H1 (cell line): ENCODE measurements at regions not wholly inside any gene's neighbourhood (a gene's known extent, or its start where the extent isn't known, plus 50 kb on each side); places are given as distances from the start of the nearest gene placed in this dataset.

Source experiments
- CTCF ChIA-PET: fragments of 300-600 bp; sonication (Branson Sonifier 250); formaldehyde crosslinking; loops from one replicate; lab custom pipeline; 2021; ENCODE audit not compliant: partially characterized antibody; lab: Charles Lee
- POLR2A ChIA-PET: fragments of 300-600 bp; sonication (Branson Sonifier 250); formaldehyde crosslinking; loops from one replicate; lab custom pipeline; 2021; ENCODE audit warnings: inconsistent platforms; ENCODE audit not compliant: partially characterized antibody; lab: Charles Lee
- DNase-seq, 2 experiments: peaks; one replicate each; pipeline versions ENCODE4 v3.0.0 to v3.0.0-alpha.2; 2010 to 2022; ENCODE audit warnings: low spot score in 2 of 2, low read depth in 1 of 2, mixed read lengths in 1 of 2
- FAIRE-seq: peaks from 2 replicates; lab custom pipeline; 2011; peaks lifted over from hg19 to GRCh38; lab: Jason Lieb, UNC
- H2AFZ ChIP-seq: 2 replicates; pipeline ENCODE4 v1.8.1; 2012; ENCODE audit warnings: low read length, inconsistent platforms
- H2AK5ac ChIP-seq: 2 replicates; pipeline ENCODE4 v1.6.1; 2013; ENCODE audit warnings: low read depth, low read length
- H2BK120ac ChIP-seq: replicated peaks from 2 replicates; pipeline ENCODE3; 2013; ENCODE audit warnings: low read depth, low read length, inconsistent platforms
- H2BK12ac ChIP-seq: 2 replicates; pipeline ENCODE4 v1.6.1; 2013; ENCODE audit warnings: low read depth, low read length
- H2BK15ac ChIP-seq: 2 replicates; pipeline ENCODE4 v1.6.1; 2013; ENCODE audit warnings: low read length
- H2BK20ac ChIP-seq: 2 replicates; pipeline ENCODE4 v1.6.1; 2013; ENCODE audit warnings: low read length
- H2BK5ac ChIP-seq: 2 replicates; pipeline ENCODE4 v1.6.1; 2013; ENCODE audit warnings: low read depth, low read length
- H3K14ac ChIP-seq: 2 replicates; pipeline ENCODE4 v1.6.1; 2013; ENCODE audit warnings: inconsistent platforms; ENCODE audit not compliant: insufficient read length
- H3K18ac ChIP-seq: 2 replicates; pipeline ENCODE4 v1.6.1; 2013; ENCODE audit warnings: low read length; ENCODE audit errors: extremely low read depth
- H3K23ac ChIP-seq: 2 replicates; pipeline ENCODE4 v1.6.1; 2013; ENCODE audit warnings: inconsistent platforms; ENCODE audit not compliant: insufficient read length
- H3K23me2 ChIP-seq: 2 replicates; pipeline ENCODE4 v1.6.1; 2013; ENCODE audit warnings: low read depth, low read length
- H3K27ac ChIP-seq: 2 replicates; pipeline ENCODE4 v1.6.1; 2011; ENCODE audit warnings: low read depth, low read length, inconsistent platforms
- H3K27me3 ChIP-seq, 4 experiments: replicated peaks in 1 of 4; 1 replicate in 1 of 4; 2 replicates in 3 of 4; pipeline versions ENCODE4 v1.6.1 to v1.8.1; 2011 to 2013; ENCODE audit warnings: low read length in 3 of 4, mild to moderate bottlenecking in 3 of 4, inconsistent platforms in 2 of 4, mixed read lengths in 2 of 4, moderate library complexity in 1 of 4; ENCODE audit not compliant: control insufficient read depth in 3 of 4, insufficient read depth in 3 of 4; ENCODE audit errors: extremely low read depth in 1 of 4
- H3K36me3 ChIP-seq, 4 experiments: 2 replicates each; pipeline versions ENCODE4 v1.6.1 to v1.8.1; 2011 to 2013; ENCODE audit warnings: mild to moderate bottlenecking in 4 of 4, low read length in 3 of 4, moderate library complexity in 2 of 4, control low read depth in 1 of 4, inconsistent platforms in 1 of 4; ENCODE audit not compliant: insufficient read depth in 4 of 4, control insufficient read depth in 2 of 4
- H3K4ac ChIP-seq: replicated peaks from 2 replicates; pipeline ENCODE3; 2013; ENCODE audit warnings: low read length, low read depth, mixed read lengths, inconsistent platforms; ENCODE audit not compliant: insufficient read length
- H3K4me1 ChIP-seq, 4 experiments: replicated peaks in 1 of 4; 1 replicate in 1 of 4; 2 replicates in 3 of 4; pipeline versions ENCODE4 v1.6.1 to v1.8.1; 2011 to 2013; ENCODE audit warnings: low read length in 3 of 4, inconsistent platforms in 2 of 4, mixed read lengths in 1 of 4; ENCODE audit not compliant: insufficient read depth in 4 of 4, control insufficient read depth in 3 of 4
- H3K4me2 ChIP-seq, 2 experiments: 2 replicates each; pipeline versions ENCODE4 v1.6.1 to v1.8.1; 2011 to 2013; ENCODE audit warnings: low read depth in 2 of 2, low read length in 2 of 2, control low read depth in 1 of 2, inconsistent platforms in 1 of 2, mild to moderate bottlenecking in 1 of 2; ENCODE audit not compliant: insufficient read depth in 1 of 2
- H3K4me3 ChIP-seq, 4 experiments: fragments of 200-600, 300-600 bp in 1 of 4; sonication (generic), shearing (Covaris generic), sonication (Bioruptor Twin) in 1 of 4; 2 replicates each; pipeline versions ENCODE4 v1.5.1 to v1.8.1; 2011 to 2016; ENCODE audit warnings: low read length in 4 of 4, low read depth in 3 of 4, control low read depth in 2 of 4, inconsistent platforms in 2 of 4, mild to moderate bottlenecking in 2 of 4, mixed read lengths in 1 of 4, moderate library complexity in 1 of 4; ENCODE audit not compliant: insufficient read depth in 2 of 4; ENCODE audit errors: extremely low read depth in 1 of 4
- H3K56ac ChIP-seq: replicated peaks from 2 replicates; pipeline ENCODE3; 2013; ENCODE audit warnings: low read depth, mild to moderate bottlenecking, mixed read lengths, low read length, inconsistent platforms; ENCODE audit not compliant: insufficient read length
- H3K79me1 ChIP-seq: 2 replicates; pipeline ENCODE4 v1.6.1; 2013; ENCODE audit warnings: low read depth, low read length, control low read depth
- H3K79me2 ChIP-seq, 2 experiments: 2 replicates each; pipeline versions ENCODE4 v1.6.1 to v1.8.1; 2012 to 2013; ENCODE audit warnings: low read length in 2 of 2, mild to moderate bottlenecking in 2 of 2, inconsistent platforms in 1 of 2; ENCODE audit not compliant: insufficient read depth in 2 of 2, control insufficient read depth in 1 of 2
- H3K9ac ChIP-seq, 4 experiments: replicated peaks in 1 of 4; 1 replicate in 1 of 4; 2 replicates in 3 of 4; pipeline versions ENCODE4 v1.6.1 to v1.8.1; 2011 to 2013; ENCODE audit warnings: low read depth in 3 of 4, low read length in 3 of 4, control low read depth in 2 of 4, mild to moderate bottlenecking in 2 of 4, moderate library complexity in 2 of 4, inconsistent platforms in 1 of 4; ENCODE audit errors: extremely low read depth in 1 of 4
- H3K9me3 ChIP-seq, 2 experiments: 2 replicates each; pipeline versions ENCODE4 v1.6.1 to v1.8.1; 2012 to 2013; ENCODE audit warnings: mild to moderate bottlenecking in 2 of 2, moderate library complexity in 2 of 2, control low read depth in 1 of 2, inconsistent platforms in 1 of 2, low read depth in 1 of 2, low read length in 1 of 2, mixed read lengths in 1 of 2; ENCODE audit not compliant: insufficient read depth in 2 of 2
- H4K20me1 ChIP-seq, 2 experiments: replicated peaks in 1 of 2; 2 replicates each; pipeline versions ENCODE3 to v1.8.1; 2011 to 2013; ENCODE audit warnings: inconsistent platforms in 2 of 2, low read length in 2 of 2, mild to moderate bottlenecking in 1 of 2; ENCODE audit not compliant: insufficient read depth in 2 of 2, control insufficient read depth in 1 of 2
- H4K5ac ChIP-seq: 2 replicates; pipeline ENCODE4 v1.6.1; 2013; ENCODE audit warnings: low read length, low read depth, mixed read lengths, inconsistent platforms; ENCODE audit not compliant: insufficient read length
- H4K8ac ChIP-seq: 2 replicates; pipeline ENCODE4 v1.8.0; 2013; ENCODE audit warnings: mild to moderate bottlenecking, moderate library complexity, low read length, inconsistent platforms; ENCODE audit not compliant: insufficient read depth; ENCODE audit errors: extremely low read depth
- H4K91ac ChIP-seq: replicated peaks from 2 replicates; pipeline ENCODE3; 2013; ENCODE audit warnings: low read length, mixed read lengths, inconsistent platforms; ENCODE audit not compliant: insufficient read length
- CTBP2 ChIP-seq: IDR thresholded peaks from 2 replicates; pipeline ENCODE4 v1.7.0; 2011; ENCODE audit warnings: borderline replicate concordance, mild to moderate bottlenecking, moderate library complexity, mixed read lengths, low read length; ENCODE audit not compliant: insufficient read depth, insufficient read length
- JUN ChIP-seq: IDR thresholded peaks from 2 replicates; pipeline ENCODE4 v1.6.1; 2011; ENCODE audit warnings: low read depth, mild to moderate bottlenecking, improper control_type of control experiment, low read length
- POU5F1 ChIP-seq: IDR thresholded peaks from 2 replicates; pipeline ENCODE4 v1.6.1; 2011; ENCODE audit warnings: low read depth, mild to moderate bottlenecking, low read length, moderate library complexity
- RFX5 ChIP-seq: IDR thresholded peaks from 2 replicates; pipeline ENCODE4 v1.6.1; 2011; ENCODE audit warnings: low read depth, low read length, improper control_type of control experiment, borderline replicate concordance
- SIN3A ChIP-seq, 2 experiments: IDR thresholded peaks in 1 of 2; conservative IDR thresholded peaks in 1 of 2; 2 replicates each; pipeline ENCODE4 v1.6.1; 2011 to 2012; ENCODE audit warnings: low read length in 2 of 2, improper control_type of control experiment in 1 of 2, low read depth in 1 of 2, mild to moderate bottlenecking in 1 of 2
- TBP ChIP-seq: IDR thresholded peaks from 2 replicates; pipeline ENCODE4 v1.6.1; 2011; ENCODE audit warnings: low read depth, low read length, improper control_type of control experiment
- TCF12 ChIP-seq: IDR thresholded peaks from 2 replicates; pipeline ENCODE4 v1.6.1; 2011; ENCODE audit warnings: low read depth, mild to moderate bottlenecking, low read length
- WGBS, 2 experiments: shearing (Covaris generic) in 1 of 2; methylation state at CpG; one replicate each; pipeline versions ENCODE4 v1.1.6 to v1.1.7; 2013 to 2015; ENCODE audit warnings: low lambda C conversion rate in 2 of 2, mixed read lengths in 2 of 2, inconsistent platforms in 1 of 2, low coverage in 1 of 2, missing lambda C conversion rate in 1 of 2; ENCODE audit not compliant: insufficient replicate concordance in 2 of 2, insufficient coverage in 1 of 2, insufficient read length in 1 of 2; ENCODE audit errors: extremely low coverage in 1 of 2, missing lambda C conversion rate in 1 of 2; 5-methylcytosine and 5-hydroxymethylcytosine counted together

DNA sequence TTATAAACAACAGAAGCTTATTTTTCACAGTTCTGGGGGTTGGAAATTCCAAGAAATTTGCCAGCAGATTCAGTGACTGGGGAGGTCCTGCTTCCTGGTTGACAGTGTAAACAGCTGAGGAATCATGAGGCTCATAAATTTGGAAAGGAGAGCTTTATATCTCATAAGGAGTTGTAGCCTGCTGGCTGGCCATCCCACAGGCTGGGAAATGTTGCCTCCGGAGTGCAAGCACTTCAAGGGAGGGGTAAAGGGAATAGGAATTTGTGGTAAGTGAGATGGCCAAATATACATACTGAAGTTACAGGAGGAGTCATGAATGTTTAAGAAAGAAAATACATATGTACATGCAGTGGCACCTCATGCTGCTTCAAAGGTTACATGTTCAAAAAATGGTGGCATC lies 217.2 kb upstream of the CBLB start:
- Histone ChIP-seq H4K5ac (no peak overlapping the region), H3K4me3 (no peak overlapping the region), H3K9ac (no peak overlapping the region), H4K20me1 (no peaks in the 10 kb centered on the region), H3K4me2 (no peak overlapping the region), H3K23ac (no peak overlapping the region), H2BK120ac (no peak overlapping the region), H2AK5ac (no peak overlapping the region), H2BK12ac (no peak overlapping the region), H3K14ac (no peak overlapping the region), H3K79me2 (no peaks in the 10 kb centered on the region), H3K27me3 (no peaks in the 10 kb centered on the region), H3K56ac (no peak overlapping the region), H3K18ac (no peak overlapping the region), H3K79me1 (no peaks in the 10 kb centered on the region), H3K9me3 (no peaks in the 10 kb centered on the region), H3K23me2 (no peaks in the 10 kb centered on the region), H3K4ac (no peak overlapping the region), H3K4me1 (no peaks in the 10 kb centered on the region), H3K27ac (no peak overlapping the region)
- DNase-seq = no peak
- WGBS, 2 experiments = 100% methylated on average over 1 of the region's 1 CpG; no CpG with 5 or more reads in 1 of the 2 experiments
- ChIA-PET CTCF (interaction anchor here (0.7 to 1.6 kb wide), 2 partner anchors 12 to 1029 kb away, joined by 3 to 4 read pairs; no protein-coding TSS in a partner anchor), POLR2A (no interaction called here)
- no peak for FAIRE-seq
- TF ChIP-seq JUN = no peak
- TF ChIP-seq SIN3A (conservative IDR thresholded peaks at IDR 0.05 in 1 of 2, IDR thresholded peaks at IDR 0.05 in 1 of 2; ENCODE audit: low read depth in 1 of 2, low read length in 2 of 2) = no peak
- no peak for TF ChIP-seq TCF12
- no peak for TF ChIP-seq RFX5
- TF ChIP-seq TBP = no peak
- TF ChIP-seq CTBP2 = no peak
- no peak for TF ChIP-seq POU5F1
- TF ChIP-seq, all 59 proteins: peak for 0
- Histone ChIP-seq H2BK15ac (no peak overlapping the region), H3K36me3 (no peaks in the 10 kb centered on the region), H4K8ac (no peak overlapping the region), H2AFZ (no peak overlapping the region), H4K91ac (no peak overlapping the region), H2BK5ac (no peak overlapping the region), H2BK20ac (no peak overlapping the region)
